Neural progenitor cell (in vitro differentiated cells): ENCODE measurements at regions not wholly inside any gene's neighbourhood (a gene's known extent, or its start where the extent isn't known, plus 50 kb on each side); places are given as distances from the start of the nearest gene placed in this dataset.
"Not testable (repeated sequence)": the region's sequence is repeated elsewhere in the genome, so short reads cannot be mapped to it uniquely, and the experiment has no call there.

Experiments
- EZH2 ChIP-seq: fragments of 200-600 bp; sonication (generic); IDR thresholded peaks from 2 replicates; pipeline ENCODE4 v1.6.1; 2017; ENCODE audit warnings: antibody characterized with exemption, mild to moderate bottlenecking, moderate library complexity
- TF ChIP-seq, protein P1 (sequence below): fragments of 200-600 bp; sonication (generic); IDR thresholded peaks from 2 replicates; pipeline ENCODE4 v1.5.1; 2017; ENCODE audit warnings: antibody characterized with exemption, mild to moderate bottlenecking

DNA sequence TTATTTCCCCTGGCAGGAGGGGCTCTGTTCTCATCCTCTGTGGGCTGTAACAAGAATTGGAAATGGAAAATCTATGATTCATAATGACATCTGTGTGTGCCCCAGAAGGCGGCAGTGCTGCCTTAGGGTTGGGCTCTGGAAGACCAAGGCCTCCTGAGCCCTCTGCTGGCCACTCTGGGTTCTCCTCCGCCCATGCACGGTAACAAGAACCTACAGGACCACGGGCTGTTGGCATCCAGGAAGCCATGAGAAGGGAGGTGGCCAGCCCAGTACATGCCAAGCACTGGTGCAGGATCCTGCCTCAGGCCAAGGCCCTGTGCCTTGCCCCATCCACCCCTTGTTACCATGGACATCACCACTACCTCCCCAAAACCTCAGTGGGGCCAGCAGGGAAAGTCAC, 454.2 kb downstream of the TP53TG3F start:
- TF ChIP-seq, protein P1, sequence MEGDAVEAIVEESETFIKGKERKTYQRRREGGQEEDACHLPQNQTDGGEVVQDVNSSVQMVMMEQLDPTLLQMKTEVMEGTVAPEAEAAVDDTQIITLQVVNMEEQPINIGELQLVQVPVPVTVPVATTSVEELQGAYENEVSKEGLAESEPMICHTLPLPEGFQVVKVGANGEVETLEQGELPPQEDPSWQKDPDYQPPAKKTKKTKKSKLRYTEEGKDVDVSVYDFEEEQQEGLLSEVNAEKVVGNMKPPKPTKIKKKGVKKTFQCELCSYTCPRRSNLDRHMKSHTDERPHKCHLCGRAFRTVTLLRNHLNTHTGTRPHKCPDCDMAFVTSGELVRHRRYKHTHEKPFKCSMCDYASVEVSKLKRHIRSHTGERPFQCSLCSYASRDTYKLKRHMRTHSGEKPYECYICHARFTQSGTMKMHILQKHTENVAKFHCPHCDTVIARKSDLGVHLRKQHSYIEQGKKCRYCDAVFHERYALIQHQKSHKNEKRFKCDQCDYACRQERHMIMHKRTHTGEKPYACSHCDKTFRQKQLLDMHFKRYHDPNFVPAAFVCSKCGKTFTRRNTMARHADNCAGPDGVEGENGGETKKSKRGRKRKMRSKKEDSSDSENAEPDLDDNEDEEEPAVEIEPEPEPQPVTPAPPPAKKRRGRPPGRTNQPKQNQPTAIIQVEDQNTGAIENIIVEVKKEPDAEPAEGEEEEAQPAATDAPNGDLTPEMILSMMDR = not testable (repeated sequence)
- TF ChIP-seq EZH2 = not testable (repeated sequence)
